ENCODE measurements at regions not wholly inside any gene's neighbourhood (a gene's known extent, or its start where the extent isn't known, plus 50 kb on each side); places are given as distances from the start of the nearest gene placed in this dataset.
"Not testable (repeated sequence)": the region's sequence is repeated elsewhere in the genome, so short reads cannot be mapped to it uniquely, and the experiment has no call there.

DNA sequence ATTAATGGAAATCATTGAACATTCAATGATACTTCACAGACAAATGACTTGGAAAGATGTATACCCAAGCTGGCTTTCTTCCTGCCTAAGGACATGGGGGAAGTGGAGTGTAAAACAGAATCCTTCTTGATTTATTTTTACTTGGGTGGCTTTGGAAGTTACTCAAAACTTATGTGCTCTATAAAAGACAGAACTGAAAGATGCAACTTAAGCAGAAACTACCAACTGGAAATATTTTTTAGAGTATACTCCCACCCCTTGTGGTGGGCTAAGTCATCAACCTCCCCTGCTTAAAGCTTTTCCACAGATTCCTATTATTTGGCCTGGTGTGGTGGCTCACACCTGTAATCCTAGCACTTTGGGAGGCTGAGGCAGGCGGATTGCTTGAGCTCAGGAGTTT is 126.0 kb upstream of the ATP2B1 start:
- no peak for ATAC-seq

DNA sequence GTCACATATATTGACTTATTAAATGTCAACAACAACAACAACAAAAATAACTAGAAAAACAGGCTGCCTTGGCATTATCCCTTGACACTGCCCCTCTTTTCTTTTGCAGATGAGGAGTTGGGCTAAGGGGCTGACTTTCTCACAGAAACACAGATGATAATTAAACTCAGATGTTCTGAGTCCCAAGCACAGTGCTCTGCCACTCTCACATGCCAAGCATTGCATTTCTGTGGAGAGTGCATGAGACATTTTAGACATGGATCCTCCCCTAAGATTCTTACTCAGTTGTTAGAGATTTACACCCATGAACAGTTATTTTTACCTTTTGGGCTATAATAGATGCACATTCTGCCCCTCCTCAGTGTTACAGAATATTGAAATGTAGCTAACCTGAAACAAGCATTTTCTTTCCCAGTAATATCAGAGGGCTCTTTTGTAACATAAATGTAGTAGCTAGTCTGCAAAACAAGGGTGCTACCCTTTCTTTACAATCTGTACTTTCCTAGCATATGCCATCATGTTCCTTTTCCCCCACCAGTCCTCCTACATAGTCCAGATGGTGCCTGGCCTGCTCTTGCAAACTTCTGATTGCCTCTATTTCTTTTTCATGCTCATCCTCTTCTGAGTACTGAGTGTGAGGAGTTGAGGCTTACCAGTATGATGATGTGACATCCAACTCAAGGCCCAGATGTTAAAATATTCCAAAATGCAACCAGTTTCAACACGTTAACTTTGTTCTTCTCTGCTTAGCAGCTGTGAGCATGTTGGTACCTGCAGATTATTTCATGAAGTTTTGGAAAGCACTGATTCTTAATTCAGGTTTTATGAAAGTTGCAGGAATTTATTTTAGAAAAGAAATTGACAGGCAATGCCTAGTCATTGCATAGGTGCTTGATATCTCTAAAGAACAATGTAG is 125.0 kb upstream of the ATP2B1 start:
- no peak for ATAC-seq

DNA sequence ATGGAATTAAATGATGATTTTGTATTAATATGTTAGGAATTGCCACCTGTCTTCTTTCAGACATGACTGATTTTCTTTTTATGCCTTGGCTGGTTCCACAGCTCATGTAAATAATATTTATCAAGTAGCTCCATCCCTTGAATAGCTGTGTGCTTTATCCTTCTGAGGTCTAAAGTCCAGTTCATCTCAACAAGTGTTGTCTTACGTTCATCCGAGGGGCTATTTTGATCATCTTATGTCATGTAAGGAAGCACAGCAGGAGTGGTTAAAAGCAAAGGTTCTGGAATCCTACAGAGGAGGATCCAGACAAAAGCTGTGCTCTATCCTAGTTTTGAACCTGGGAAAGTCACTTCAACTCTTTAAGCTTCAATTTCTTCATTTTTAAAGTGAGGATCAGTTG is 123.7 kb upstream of the ATP2B1 start:
- ATAC-seq, result no peak

DNA sequence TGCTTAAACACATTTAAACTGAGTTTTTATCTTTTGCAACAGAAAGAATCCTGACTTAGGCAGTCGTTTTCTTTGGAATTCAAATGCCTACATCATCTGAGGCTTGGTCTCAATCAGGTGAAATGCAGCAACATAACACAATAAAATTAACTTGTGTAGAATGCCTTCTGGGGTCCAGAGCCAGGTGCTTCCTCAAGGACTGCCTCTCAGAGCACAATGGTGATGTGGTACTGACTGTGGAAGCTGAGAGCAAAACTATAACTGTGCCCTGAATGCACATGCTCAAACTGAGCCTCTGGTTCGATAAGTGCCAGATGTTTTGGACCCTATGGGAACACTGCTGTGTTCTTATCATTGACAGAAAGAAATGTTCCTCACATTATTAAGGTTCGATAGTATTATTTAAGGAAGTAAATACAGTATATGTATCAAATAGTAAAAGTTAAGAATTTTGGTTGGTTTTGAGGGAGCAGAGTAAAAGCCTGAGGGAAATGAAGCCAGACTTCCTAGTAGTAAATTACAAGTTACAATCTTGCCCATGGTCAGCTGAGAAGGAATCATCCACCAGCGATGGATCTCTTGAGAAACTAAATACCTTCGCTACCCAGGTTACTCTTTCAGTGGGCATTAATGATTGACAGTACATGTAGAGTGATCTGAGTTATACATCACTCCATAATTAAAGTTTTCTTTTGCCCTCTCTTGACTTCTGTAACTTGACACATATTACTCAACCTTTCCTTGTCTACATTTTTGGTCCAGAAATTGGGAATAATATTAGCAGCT is 122.9 kb upstream of the ATP2B1 start:
- no peak for ATAC-seq

DNA sequence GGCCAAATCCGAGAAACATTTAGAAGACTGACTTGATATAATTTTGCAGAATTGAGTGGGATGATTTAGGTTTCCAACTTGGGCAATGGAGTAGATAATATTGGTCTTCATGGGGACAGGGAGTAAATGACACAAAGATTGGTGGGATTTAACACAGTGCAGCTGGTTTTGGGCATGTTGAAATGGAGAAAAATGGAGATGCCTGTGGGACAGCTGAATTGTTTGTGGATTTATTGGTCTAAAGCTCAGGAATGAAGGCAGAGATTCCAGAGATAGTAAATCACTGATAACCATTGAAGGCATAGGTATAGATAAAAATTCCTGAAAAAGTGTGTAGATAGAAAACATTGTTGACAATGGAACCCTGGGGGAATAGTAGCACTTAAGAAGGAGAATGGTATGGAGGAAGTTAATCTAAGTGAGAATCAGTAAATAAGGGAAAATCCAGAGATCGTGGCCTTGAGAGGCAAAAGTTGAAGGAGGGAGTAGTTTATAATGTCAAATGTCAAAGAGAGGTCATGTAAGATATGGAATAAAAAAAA is 120.9 kb upstream of the ATP2B1 start:
- ATAC-seq, result no peak

DNA sequence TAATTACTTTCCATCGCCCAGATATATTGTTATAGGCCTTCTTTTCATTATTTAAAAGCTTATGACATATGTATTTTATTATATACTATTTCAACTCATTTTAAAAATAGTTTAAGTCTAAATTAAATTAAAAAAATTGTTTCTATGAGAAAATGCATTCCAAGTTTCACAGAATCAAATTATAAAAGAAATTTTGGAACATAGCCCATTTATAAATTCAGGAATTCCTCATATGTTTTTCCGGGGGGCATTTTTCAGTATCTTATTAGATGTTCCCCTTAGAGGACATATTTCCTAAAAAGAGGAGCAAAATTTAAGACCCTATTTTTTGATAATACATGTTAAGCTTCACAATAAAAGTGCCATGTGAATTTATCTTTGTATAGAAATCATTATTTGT is 119.9 kb upstream of the ATP2B1 start:
- ATAC-seq, result no peak

DNA sequence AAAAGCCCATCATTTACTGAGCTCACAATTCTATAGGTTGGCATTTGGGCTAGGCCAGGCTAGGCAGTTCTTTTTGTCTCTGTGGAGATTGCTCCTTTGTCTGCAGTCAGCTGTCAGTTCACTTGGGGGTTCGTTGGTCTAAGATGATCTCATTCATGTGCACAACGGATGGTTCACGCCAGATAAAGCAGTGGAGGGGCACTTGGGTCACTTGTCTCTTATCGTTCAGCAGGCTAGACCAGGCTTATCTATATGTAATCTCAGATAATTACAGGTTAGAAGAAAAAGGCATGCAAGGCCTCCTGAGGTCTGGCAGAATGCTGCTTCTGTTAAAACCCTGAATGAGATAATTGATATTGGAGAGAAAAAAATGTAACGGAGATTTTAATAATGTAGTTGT is 119.0 kb upstream of the ATP2B1 start:
- no peak for ATAC-seq

DNA sequence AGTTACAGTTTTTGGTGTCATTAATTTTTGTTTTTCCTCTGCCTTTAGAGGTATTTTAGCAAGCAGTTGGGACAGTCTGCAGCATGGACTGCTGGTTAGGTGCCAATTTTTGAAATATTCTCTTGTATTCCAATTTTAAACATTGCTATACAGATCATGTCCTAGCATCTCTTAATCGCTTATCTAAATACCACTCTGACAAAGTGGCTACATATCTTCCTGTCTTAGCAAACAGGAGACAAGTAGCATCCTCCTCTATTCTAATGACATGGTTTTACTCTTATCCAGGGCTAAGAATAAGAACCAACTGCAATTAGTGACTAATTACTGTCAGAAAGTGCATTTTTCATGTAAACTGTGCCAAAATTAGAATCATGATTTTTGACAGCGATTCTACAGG is 117.8 kb upstream of the ATP2B1 start:
- ATAC-seq, result no peak

DNA sequence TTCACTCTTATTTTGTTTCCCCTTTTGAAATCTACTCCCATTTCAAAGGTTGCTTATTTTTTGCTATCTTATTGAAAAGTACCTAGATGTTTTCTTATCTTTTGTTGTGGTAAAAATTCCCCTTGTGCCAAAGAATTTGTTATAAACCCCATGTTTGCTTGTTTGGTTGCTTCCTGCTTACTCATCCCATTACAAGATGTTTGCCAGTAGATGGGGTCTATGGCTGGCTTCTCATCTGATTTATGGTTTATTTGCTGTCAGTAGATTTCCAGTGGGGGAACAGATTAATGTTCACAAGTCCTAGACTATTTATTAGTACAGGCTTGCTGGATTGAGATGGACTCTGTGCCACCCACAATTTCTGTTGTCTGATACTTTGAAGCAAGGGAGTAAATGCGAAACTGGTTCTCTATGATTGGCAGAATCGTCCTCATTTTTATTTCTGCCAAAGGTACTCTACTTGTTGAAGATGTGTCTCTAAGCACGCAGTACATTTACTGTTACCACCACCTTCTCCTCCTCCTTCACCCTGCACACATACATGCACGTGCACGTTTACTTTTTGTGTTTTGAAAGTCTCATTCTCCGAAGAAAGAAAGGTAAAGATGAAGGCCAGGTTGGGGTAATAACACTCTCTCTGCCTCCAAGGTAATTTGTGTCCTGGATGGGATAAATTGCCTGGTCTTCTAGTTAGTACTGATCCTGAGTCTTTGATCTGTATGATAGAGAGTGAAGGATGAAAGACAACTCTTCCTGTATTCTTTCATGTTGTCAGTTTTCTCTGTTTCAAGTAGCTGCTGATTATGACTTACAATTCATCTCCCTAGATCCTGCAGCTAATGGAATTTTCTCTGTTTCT is 117.2 kb upstream of the ATP2B1 start:
- ATAC-seq, result no peak

DNA sequence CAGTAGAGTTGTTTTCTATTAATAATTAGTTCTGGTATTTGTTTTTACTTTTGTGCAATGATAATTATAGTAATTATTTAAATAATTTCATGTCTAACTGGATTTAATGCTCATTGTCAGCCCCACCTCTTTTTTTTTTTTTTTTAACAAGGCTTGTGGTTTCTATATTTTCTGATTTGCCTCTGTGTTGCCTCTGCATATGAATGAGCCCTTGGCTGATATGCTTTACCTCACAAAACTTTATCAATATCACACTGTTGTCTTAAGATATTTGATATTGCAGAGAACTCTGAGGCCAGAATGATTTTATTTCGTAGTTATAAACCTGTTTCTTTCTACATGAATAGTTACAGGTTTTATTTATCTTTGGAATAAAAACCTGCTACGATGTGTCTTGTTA is 116.2 kb upstream of the ATP2B1 start:
- no peak for ATAC-seq

DNA sequence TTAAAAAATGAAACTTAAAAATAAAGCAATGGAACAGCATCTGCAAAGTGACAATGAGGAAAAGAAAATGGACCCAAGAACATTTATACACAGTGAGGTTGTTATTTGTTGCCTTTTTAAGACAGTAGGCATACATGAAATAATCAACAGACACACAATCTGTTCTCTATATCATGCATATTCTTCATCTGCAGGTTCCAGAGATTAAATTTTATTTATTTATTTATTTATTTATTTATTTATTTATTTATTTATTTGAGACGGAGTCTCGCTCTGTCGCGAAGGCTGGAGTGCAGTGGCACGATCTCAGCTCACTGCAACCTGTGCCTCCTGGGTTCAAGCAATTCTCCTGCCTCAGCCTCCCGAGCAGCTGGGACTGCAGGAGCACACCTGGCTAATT is 114.4 kb upstream of the ATP2B1 start:
- ATAC-seq, result not testable (repeated sequence)

DNA sequence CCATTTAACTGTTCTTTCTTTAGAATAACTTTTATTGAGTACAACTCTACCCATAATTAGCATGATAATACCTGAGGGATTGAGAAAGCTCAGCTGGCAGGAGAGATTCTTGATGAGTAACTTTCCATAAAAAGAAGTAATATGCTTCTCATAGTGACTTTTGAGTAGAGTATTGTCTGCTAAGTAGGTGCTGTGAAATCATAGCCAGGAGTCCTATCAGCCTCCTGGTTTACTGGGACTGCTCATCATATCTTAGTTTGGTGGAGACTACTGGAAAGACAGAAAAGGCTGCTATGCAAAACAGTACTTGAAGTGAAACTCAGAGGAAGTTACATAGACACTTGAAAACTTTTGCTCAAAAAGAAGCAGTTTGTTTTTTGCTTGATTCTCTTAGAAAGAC is 113.3 kb upstream of the ATP2B1 start:
- ATAC-seq, result peak; percentile 17

DNA sequence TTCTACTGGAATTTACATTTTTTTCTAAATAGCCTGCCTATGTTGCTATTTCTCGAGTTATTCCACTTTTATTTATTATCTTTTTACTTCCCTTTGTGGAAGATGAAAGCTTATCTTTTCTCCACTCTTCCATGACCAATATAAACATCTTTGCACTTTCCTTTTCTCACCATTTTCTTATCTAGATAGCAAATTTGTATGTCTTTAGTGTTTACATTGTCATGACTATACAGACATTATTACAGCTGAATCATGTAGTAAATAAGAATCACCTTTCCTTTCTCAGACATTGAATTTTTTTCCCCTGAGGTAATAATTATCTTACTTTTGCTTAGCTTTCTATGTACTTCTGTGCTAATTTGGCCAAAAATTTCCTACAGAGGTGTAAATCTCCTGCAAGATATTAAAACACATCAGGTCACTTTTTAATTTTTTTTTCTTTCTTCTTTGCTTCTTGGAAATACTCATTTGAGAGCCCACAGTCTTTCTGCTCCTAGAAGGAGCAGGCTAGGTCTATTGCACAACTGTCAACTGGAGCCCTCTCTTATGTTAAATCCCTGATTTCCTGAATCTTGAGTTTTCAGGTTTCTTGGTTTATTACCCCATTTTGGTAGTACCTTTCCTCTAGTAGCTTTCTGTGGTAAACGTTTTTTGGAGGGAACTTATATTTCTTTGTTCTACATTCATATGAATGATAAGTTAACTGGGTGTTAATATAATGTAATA is 109.0 kb upstream of the ATP2B1 start:
- no peak for ATAC-seq

DNA sequence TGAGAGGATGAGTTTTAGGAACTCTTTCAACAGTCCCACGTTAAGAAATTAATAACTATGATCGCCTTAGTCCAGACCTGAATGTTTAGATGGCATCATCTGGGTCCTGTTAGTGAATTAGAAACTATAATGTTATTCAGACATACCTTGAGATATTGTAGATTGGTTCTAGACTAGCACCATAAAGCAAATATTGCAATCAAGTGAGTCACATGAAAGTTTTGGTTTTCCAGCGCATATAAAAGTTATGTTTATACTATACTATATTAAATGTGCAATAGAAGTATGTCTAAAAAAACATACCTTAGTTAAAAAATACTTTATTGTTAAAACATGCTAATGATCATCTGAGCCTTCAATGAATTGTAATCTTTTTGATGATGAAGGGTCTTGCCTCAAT is 106.6 kb upstream of the ATP2B1 start:
- no peak for ATAC-seq

DNA sequence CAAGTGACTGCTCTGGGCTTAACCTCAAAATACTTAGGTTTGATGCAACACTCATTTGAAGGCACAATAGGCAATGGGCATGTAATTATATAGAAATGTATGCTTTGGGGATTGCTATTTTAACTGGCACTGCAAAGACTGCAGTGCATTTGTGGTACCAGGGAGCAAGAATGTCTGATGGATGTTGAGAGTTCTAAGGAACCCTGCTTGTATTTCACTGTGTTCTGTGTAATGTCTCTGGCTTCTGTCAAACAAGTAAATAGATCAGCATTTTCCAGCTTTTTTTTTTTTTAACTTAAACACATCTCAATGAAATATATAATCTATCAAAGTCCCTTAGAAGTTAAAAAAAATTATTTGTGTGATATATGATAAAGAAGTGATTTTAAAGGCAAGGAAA is 94.8 kb upstream of the ATP2B1 start:
- ATAC-seq, result no peak

DNA sequence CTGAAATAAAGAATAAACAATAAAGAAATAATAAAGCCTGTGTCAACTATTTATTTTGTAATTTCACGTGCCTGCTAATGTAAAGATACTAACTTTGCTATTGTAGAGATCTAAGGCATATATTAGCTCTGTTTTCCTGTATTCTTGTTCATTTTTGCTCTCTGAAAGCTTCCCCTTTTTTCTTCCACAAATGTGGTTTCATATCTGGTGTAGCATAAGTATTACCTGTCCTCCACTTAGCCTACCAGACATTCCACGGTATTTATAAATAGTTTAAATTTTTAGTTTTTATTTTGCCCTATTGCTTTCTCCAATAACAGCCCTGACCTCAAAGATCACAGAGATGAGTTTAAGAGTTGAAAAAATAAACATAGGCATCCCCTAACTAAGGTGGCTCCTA is 92.6 kb upstream of the ATP2B1 start:
- ATAC-seq, result no peak

DNA sequence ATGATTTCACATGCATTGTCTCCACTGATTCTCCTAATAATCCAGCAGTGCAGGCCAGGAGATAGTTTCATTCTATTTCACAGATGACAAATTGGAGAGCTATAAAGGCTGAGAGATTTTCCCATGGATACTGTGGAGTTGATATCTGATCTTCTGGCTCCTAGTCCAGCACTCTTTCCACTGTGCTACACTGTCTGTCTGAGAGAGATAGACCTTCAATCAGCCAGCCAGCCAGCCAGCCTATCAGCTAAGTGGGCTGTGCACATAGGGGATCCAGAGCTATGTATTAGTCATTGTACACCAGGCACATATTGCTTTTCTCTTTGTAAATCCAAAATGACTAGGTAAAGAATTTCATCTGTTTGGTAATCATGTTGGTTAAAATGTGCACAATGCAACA is 91.8 kb upstream of the ATP2B1 start:
- ATAC-seq, result no peak

DNA sequence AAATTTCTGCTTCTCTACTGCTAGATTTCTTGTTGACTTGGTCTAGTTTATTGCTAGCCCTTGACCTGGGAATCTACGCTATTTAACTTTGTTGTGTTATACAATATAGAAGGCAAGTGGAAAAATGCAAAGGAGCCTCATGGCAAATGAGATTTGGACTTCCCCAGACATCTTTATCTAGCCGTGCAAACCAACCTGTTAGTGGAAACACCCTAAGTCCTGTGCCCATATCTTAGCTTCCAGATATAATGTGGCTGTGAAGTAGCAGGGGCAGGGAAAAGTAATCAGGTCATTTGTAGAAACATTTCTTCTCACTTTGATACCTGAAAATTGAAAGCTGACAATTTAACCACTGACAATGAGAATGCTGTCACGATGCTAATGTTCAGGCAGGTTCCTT is 90.7 kb upstream of the ATP2B1 start:
- no peak for ATAC-seq

DNA sequence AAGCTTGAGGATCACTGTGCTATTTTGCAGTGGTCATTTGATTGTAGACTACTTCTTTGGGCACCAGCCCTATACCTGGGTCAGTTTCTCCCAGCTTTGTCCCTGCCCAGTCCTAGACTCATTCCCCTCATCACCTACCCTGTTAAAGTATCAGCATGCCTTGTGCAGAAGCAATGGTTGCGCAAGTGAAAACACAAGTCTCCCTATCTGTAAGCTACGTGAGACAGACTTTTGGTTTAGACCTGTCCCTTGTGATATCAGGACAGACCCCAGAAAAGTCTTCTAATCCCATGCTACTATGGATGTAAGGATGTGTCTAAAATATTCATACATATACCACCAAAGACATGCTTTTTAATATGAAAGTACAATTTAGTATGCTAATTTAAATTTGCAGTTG is 88.8 kb upstream of the ATP2B1 start:
- no peak for ATAC-seq

DNA sequence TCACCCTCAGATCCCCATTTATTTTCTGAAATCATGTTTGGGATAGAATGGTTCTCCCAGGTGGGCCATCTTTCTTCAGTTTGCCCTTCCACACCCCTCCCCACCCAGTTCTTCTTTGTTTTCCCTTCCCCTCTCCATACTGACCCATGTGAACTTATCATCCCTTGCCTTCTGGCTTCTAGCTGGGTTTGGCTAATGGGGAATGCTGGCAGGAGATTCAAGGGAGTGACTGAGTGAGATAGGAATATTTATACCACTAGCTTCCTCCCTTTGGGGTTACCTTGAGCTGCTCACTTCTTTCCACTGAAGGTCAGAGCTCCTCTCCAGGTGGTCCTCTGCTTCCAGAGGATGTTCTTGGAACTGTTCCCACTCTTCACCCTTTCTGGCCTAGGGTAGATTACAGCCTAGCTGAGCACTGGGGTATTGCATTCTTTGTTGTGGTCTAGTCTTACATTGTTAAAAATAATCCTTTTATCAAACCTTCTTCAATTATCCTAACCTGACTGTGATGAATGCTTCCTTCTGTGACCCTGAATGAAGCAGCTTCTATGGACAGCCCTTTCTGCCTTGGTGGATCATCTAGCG is 88.3 kb upstream of the ATP2B1 start:
- ATAC-seq, result no peak

DNA sequence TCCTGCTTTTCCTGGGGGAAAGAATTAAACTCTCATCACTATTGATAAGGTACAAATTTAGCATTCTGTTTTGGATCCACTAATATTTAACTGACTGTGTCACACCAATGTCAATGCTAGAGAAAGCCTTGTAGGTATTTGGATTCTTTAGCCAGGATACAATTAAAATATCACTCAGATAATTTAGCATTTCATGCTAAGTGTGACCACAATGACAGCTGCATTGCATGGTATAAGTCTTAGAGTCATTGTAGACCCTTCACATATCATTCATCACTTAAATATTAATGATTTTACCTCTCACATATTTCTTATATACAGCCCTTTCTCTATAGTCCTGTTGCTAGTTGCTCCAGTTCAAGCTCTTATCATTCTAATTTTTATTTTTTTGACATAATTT is 85.3 kb upstream of the ATP2B1 start:
- no peak for ATAC-seq

DNA sequence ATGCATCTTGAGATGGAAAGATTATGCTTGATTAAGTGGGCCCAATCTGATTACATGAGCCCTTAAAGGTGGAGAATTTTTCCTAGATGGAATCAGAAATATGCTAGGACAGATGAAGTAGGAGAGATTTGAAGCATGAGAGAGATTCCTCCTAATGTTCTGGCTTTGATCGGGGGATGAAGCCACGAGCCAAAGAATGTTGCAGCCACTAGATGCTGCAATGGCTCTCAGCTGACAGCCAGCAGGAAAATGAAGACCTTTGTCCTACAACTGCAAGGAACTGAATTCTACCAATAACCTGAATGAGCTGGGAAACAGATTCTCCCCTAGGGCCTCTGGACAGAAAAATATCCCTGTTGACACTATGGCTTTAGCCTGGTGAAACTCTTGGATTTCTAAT is 82.6 kb upstream of the ATP2B1 start:
- no peak for ATAC-seq

Data from esophagus mucosa (tissue), 1 donor.